GM18858 (cell line): ENCODE measurements at regions not wholly inside any gene's neighbourhood (a gene's known extent, or its start where the extent isn't known, plus 50 kb on each side); places are given as distances from the start of the nearest gene placed in this dataset.
"Not testable (repeated sequence)": the region's sequence is repeated elsewhere in the genome, so short reads cannot be mapped to it uniquely, and the experiment has no call there.

ENCODE experiments used
- ATAC-seq: cut with Tn5 transposase; IDR thresholded peaks from one replicate; pipeline ENCODE4 v1.9.1; 2021; ENCODE audit not compliant: unreplicated experiment

DNA sequence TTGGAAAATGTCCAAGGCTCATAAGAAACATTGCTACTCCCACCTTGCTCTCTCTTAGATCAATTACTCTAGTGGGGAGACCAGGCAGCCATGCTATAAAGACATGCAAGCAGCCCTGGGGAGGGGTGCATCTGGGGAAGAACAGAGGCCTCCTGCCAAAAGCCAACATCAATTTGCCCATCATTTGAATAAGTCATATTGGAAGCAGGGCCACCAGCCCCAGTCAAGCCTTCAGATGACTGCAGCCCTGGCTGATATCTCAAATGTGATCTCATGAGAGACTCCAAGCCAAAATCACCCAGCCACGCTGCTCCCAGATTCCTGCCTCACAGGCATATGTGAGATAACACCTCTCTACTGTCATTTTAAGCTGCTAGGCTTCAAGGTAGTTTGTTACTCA is 157.5 kb upstream of the PDE1C start:
- no peak for ATAC-seq

- ATAC-seq = no peak
Observed at GRCh38 chr7:32224276-32224675, 154.1 kb upstream of the PDE1C start.

DNA sequence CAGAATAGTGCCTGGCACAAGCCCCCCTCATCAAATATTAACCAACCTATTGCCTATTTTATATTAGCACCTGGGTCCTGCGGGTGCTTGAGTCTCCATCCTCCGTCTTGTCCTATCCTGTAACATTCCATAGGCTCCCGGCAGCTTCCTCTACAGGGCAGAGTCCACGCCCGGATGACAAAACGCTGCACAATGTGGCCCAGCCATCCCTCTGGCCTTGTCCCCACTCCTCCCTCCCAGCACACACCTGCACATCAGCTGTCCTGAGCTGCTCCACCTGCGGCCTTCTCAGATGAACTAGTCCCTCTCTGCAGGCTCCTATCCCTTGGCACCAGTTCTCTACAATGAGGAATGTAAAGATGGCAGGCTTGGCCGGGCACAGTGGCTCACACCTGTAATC is 153.5 kb upstream of the PDE1C start:
- no peak for ATAC-seq

DNA sequence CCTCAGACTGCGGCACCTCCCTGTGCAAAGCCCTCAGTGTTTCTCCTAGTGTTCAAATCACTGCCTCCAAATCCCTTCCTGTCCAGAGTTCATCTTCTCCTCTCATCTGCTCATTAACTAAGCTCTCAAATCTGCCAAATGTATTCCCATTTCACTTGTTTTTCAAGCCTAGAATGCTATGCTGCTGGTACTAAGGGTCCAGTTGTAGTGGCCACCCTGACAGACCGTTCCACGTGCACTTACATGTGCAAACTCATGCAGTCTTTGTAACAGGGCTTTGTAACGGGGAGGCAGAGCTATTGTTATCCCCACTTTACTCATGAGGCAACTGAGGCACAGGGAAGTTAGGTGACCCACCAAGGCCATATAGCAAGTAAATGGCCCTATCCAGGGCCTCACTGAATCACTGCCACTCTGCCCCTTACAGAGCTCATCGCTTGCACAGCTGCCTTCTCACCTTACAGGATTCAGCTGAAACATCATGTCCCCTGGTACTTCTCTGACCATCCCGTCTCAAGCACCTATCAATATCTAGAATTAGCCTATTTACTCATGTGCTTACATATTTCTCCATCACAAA is 153.0 kb upstream of the PDE1C start:
- no peak for ATAC-seq

- no peak for ATAC-seq
Observed at GRCh38 chr7:32222251-32222900, 152.2 kb upstream of the PDE1C start.

GRCh38 chr7:32221736-32222135 is 151.5 kb upstream of the PDE1C start:
- no peak for ATAC-seq

DNA sequence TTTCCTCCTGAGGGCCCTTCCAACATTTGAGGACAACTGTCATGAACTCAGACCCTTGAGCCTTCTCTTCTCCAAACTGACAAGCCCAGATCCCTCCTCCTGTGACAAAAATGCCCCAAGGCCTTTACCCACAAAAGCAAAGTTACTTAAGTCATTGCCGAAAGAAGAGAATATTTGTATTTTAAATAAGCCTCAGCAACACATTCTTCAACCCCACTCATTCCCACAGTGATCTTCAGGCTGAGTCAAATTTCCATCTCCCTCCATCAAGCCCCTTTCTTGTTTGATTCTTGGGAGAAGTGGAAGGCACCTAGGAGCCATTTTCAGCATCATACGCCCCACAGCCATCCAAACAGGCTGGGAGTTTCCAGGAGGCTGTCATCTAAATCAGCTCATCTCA is 150.8 kb upstream of the PDE1C start:
- ATAC-seq = no peak

DNA sequence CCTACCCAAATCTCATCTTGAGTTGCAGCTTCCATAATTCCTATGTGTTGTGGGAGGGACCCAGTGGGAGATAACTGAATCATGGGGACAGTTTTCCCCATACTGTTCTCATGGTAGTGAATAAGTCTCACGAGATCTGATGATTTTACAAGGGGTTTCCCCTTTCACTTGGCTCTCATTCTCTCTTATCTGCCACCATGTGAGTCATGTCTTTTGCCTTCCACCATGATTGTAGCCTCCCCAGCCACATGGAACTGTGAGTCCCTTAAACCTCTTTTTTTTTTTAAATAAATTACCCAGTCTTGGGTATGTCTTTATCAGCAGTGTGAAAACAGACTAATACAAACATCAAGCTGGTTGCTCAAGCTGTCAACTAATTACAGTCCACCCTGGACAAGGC is 149.6 kb upstream of the PDE1C start:
- not testable (repeated sequence) for ATAC-seq

GRCh38 chr7:32219416-32219815 is 149.2 kb upstream of the PDE1C start:
- no peak for ATAC-seq

GRCh38 chr7:32218741-32219288 is 148.6 kb upstream of the PDE1C start:
- ATAC-seq = no peak

GRCh38 chr7:32218154-32218467 is 147.9 kb upstream of the PDE1C start:
- ATAC-seq = no peak

- no peak for ATAC-seq
Observed at GRCh38 chr7:32217341-32218153, 147.3 kb upstream of the PDE1C start.

DNA sequence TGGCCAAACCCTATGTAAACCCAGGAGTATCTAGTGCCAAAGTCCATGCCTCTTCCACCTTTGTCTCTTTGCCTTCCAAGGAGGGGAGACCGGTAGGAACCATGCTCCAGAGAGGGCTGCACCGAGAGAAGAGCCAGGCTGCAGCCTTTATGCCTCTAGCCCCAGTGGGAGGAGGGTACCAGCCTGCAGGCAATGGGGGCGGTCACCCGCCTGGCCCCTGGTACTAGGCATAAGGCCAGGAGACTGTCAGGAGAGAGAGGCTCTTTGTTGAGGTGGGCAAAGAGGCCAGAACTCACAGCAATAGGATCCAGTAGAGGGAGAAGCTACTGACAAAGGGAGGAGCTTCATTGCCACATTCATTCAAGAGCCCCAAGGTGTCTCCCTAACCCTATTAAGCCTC is 146.6 kb upstream of the PDE1C start:
- ATAC-seq = no peak

GRCh38 chr7:32215697-32216096 is 145.5 kb upstream of the PDE1C start:
- ATAC-seq = no peak

- ATAC-seq = no peak
Observed at GRCh38 chr7:32214913-32215312, 144.7 kb upstream of the PDE1C start.

DNA sequence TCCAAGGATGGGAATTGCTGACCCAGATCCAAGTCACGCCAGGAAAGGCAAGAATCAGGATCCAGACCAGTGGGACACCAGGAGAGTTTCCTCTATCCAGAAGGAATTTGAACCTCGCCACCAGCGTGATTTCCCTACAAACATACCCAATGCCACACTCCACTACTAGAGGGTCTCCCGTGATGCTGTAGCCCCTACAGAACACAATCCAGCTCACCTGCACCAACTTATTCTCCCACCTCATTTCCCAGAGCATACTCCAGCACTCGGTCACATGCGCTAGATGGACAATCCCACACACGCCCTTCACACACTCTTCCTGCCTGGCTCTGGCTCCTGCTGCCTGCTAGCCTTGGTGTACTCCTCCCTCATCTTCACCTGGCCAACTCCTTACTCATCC is 142.1 kb upstream of the PDE1C start:
- no peak for ATAC-seq

DNA sequence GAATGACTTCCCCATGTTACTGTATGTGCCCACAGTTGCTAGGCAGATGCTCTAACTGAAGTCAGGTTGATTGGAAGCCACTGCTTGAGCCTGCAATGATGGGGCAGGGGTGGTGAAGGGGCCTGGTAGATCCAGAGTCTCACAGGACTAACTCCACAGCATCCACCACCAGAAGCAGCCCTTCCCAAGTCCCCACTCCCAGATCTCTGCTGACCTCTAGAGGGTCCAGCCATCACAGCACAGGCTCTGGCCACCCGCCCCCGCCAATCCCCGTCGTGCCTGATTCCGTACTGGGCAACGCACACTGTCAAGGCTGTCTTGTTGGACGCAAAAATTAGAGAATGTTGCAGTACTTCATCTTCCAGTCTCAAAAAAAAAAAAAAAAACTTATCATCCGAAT is 136.8 kb upstream of the PDE1C start:
- no peak for ATAC-seq

DNA sequence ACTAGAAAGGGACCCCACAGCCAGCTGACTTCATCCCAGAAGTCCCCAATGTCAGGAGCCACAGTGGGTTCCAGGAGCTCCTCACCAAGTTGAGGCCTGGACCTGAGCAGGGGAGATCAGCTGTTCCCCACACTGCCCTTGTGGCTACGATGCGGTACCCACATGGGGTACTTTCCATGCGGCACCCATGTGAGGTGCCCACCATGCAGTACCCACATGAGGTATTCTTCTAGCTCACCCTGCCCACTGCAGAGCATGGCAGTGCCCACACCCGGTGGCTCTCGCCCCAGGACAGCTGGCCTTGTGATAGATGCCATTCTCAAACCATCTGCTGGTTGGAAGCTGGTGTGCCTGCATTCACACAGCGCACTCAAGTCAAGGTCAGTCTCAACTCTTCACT is 136.3 kb upstream of the PDE1C start:
- ATAC-seq = no peak

DNA sequence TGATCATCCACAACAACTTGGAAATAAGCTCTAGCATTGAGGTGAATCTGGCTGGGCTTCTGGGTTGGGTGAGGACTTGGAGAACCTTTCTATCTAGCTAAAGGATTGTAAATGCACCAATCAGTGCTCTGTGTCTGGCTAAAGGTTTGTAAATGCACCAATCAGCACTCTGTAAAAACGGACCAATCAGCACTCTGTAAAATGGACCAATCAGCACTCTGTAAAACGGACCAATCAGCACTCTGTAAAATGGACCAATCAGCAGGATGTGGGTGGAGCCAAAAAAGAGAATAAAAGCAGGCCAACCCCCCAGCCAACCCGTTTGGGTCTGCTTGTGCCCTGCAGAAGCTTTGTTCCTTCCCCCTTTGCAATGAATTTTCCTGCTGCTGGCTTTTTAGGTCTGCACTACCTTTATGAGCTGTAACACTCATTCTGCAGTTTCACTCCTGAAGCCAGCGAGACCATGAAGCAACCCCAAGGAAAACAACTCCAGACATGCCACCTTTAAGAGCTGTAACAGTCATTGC is 135.2 kb upstream of the PDE1C start:
- not testable (repeated sequence) for ATAC-seq

DNA sequence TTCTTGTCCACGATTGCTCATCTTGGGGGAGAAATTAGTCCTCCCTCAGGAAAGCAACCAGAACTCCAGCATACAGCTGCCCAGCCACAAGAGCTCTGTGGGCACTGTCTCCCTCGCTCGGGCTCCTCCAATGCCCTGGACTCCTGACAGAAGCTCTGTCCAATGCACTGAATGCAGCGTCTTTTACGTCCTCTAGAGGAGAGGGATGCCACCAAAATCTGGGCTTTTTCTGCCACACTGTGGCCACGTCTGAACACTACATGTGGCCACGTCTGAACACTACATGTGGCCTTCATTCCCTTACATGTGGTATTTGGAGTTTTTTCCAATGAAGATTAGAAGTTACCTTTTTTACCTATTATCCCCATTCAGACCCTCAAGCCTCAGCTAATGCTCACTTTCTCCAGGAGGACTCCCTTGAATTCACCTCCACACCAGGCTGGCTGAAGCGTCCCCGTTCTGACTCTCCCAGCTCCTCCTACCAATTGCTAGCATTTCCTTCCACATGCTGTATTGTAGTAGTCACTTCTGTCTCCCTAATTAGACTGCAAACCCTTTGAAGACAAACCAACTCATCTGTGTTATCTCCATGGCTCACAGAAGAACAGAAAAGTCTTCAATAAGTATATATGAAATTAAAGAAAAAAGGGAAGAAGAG is 134.3 kb upstream of the PDE1C start:
- peak; percentile 53 for ATAC-seq

DNA sequence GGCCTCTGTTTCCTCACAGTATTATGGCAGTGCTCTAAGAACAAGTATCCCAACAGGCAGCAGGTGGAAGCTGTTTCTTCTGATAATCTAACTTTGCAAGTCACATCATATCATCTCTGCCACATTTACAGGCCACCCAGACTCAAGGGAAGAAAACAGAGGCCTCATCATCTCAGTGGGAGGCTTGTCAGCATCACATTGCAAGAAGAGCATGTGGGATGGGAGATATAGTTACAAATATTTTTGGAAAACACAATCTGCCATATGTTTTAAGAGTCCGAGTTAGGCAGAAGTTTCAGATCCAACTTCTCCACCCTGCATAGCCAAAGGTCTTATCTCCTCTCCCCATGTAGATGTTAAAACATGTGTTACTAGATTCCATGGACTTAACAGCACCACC is 130.4 kb upstream of the PDE1C start:
- no peak for ATAC-seq
